H1 (cell line): ENCODE measurements at regions not wholly inside any gene's neighbourhood (a gene's known extent, or its start where the extent isn't known, plus 50 kb on each side); places are given as distances from the start of the nearest gene placed in this dataset.

Source experiments
- CHD2 ChIP-seq: IDR thresholded peaks from 2 replicates; pipeline ENCODE4 v1.6.1; 2012; ENCODE audit warnings: low read length, improper control_type of control experiment
- EP300 ChIP-seq, 2 experiments: IDR thresholded peaks; 1 replicate in 1 of 2; 2 replicates in 1 of 2; pipeline ENCODE4 v1.6.1; 2011 to 2012; ENCODE audit warnings: low read depth in 2 of 2, low read length in 2 of 2, mild to moderate bottlenecking in 2 of 2, borderline replicate concordance in 1 of 2, inconsistent platforms in 1 of 2, moderate library complexity in 1 of 2
- EZH2 ChIP-seq: fragments of 200-600 bp; sonication (generic); IDR thresholded peaks from 2 replicates; pipeline ENCODE4 v1.7.1; 2012; ENCODE audit warnings: low read depth, mild to moderate bottlenecking, moderate library complexity, low read length, inconsistent platforms; ENCODE audit not compliant: severe bottlenecking
- KDM5A ChIP-seq: fragments of 200-600 bp; IDR thresholded peaks from 2 replicates; pipeline ENCODE4 v1.7.1; 2012; ENCODE audit warnings: mild to moderate bottlenecking, low read length, inconsistent platforms, mixed read lengths
- MAFK ChIP-seq: IDR thresholded peaks from 2 replicates; pipeline ENCODE4 v1.6.1; 2012; ENCODE audit warnings: low read depth, mild to moderate bottlenecking, improper control_type of control experiment, low read length
- NRF1 ChIP-seq: IDR thresholded peaks from 2 replicates; pipeline ENCODE4 v1.6.1; 2011; ENCODE audit warnings: mild to moderate bottlenecking, low read depth, low read length, improper control_type of control experiment
- POLR2A ChIP-seq, 2 experiments: IDR thresholded peaks; 1 replicate in 1 of 2; 2 replicates in 1 of 2; pipeline ENCODE4 v1.6.1; 2011; ENCODE audit warnings: low read depth in 2 of 2, low read length in 2 of 2, mild to moderate bottlenecking in 2 of 2; ENCODE audit errors: control extremely low read depth in 1 of 2
- POLR2AphosphoS5 ChIP-seq: IDR thresholded peaks from 2 replicates; pipeline ENCODE4 v1.6.1; 2011; ENCODE audit warnings: low read depth, low read length
- RAD21 ChIP-seq, 2 experiments: IDR thresholded peaks in 1 of 2; conservative IDR thresholded peaks in 1 of 2; 2 replicates each; pipeline ENCODE4 v1.6.1; 2011; ENCODE audit warnings: low read depth in 2 of 2, low read length in 2 of 2, improper control_type of control experiment in 1 of 2, inconsistent platforms in 1 of 2, mild to moderate bottlenecking in 1 of 2, moderate library complexity in 1 of 2
- SRF ChIP-seq: IDR thresholded peaks from 2 replicates; pipeline ENCODE4 v1.6.1; 2011; ENCODE audit warnings: mild to moderate bottlenecking, low read depth, low read length, moderate library complexity
- TCF12 ChIP-seq: IDR thresholded peaks from 2 replicates; pipeline ENCODE4 v1.6.1; 2011; ENCODE audit warnings: low read depth, mild to moderate bottlenecking, low read length
- ZNF274 ChIP-seq: IDR thresholded peaks from 2 replicates; pipeline ENCODE4 v1.7.0; 2012; ENCODE audit warnings: low read length, borderline replicate concordance; ENCODE audit errors: extremely low read depth
- TF ChIP-seq, protein P1 (sequence below), 3 experiments: IDR thresholded peaks; 1 replicate in 2 of 3; 2 replicates in 1 of 3; pipeline versions ENCODE4 v1.5.1 to v1.6.1; 2011; ENCODE audit warnings: low read length in 3 of 3, mild to moderate bottlenecking in 3 of 3, inconsistent platforms in 2 of 3, low read depth in 1 of 3, moderate library complexity in 1 of 3; ENCODE audit not compliant: insufficient read depth in 1 of 3; ENCODE audit errors: control extremely low read depth in 1 of 3
- TF ChIP-seq, protein P2 (sequence below): IDR thresholded peaks from 2 replicates; pipeline ENCODE4 v1.6.1; 2012; ENCODE audit warnings: inconsistent platforms

DNA sequence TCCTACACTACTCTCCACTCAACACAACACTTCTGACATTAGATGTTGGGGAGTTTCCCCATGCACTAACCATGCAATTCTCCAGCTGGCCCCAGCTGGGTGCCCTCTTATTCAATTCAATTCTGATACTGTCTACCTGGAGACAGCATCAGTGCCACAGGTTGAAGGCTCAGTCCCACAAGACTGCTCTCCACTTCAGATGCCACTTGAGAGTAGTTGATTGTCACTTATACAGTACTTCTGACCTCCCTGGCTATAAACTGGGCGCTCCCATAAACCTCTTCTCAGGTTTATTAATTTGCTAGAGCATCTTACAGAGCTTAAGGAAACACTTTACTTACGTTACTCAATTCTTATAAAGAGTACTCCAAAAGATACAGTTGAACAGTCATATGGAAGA is 442.3 kb downstream of the LRRIQ3 start:
- TF ChIP-seq POLR2A (IDR thresholded peaks at IDR 0.05; ENCODE audit: control extremely low read depth in 1 of 2, low read depth in 2 of 2, low read length in 2 of 2) = no peak
- TF ChIP-seq, protein P1, sequence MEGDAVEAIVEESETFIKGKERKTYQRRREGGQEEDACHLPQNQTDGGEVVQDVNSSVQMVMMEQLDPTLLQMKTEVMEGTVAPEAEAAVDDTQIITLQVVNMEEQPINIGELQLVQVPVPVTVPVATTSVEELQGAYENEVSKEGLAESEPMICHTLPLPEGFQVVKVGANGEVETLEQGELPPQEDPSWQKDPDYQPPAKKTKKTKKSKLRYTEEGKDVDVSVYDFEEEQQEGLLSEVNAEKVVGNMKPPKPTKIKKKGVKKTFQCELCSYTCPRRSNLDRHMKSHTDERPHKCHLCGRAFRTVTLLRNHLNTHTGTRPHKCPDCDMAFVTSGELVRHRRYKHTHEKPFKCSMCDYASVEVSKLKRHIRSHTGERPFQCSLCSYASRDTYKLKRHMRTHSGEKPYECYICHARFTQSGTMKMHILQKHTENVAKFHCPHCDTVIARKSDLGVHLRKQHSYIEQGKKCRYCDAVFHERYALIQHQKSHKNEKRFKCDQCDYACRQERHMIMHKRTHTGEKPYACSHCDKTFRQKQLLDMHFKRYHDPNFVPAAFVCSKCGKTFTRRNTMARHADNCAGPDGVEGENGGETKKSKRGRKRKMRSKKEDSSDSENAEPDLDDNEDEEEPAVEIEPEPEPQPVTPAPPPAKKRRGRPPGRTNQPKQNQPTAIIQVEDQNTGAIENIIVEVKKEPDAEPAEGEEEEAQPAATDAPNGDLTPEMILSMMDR (IDR thresholded peaks at IDR 0.05; ENCODE audit: control extremely low read depth in 1 of 3, insufficient read depth in 1 of 3, low read depth in 1 of 3, low read length in 3 of 3) = no peak
- no peak for TF ChIP-seq CHD2
- no peak for TF ChIP-seq KDM5A
- no peak for TF ChIP-seq EP300 (IDR thresholded peaks at IDR 0.05; ENCODE audit: borderline replicate concordance in 1 of 2, low read depth in 2 of 2, low read length in 2 of 2)
- no peak for TF ChIP-seq SRF
- TF ChIP-seq NRF1 = no peak
- no peak for TF ChIP-seq POLR2AphosphoS5
- no peak for TF ChIP-seq EZH2
- TF ChIP-seq ZNF274 = no peak
- no peak for TF ChIP-seq MAFK
- no peak for TF ChIP-seq RAD21 (IDR thresholded peaks at IDR 0.05 in 1 of 2, conservative IDR thresholded peaks at IDR 0.05 in 1 of 2; ENCODE audit: low read depth in 2 of 2, low read length in 2 of 2)
- TF ChIP-seq, protein P2, sequence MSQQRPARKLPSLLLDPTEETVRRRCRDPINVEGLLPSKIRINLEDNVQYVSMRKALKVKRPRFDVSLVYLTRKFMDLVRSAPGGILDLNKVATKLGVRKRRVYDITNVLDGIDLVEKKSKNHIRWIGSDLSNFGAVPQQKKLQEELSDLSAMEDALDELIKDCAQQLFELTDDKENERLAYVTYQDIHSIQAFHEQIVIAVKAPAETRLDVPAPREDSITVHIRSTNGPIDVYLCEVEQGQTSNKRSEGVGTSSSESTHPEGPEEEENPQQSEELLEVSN = no peak
- no peak for TF ChIP-seq TCF12
